ENCODE measurements at regions not wholly inside any gene's neighbourhood (a gene's known extent, or its start where the extent isn't known, plus 50 kb on each side); places are given as distances from the start of the nearest gene placed in this dataset.

- TF ChIP-seq, protein P1, sequence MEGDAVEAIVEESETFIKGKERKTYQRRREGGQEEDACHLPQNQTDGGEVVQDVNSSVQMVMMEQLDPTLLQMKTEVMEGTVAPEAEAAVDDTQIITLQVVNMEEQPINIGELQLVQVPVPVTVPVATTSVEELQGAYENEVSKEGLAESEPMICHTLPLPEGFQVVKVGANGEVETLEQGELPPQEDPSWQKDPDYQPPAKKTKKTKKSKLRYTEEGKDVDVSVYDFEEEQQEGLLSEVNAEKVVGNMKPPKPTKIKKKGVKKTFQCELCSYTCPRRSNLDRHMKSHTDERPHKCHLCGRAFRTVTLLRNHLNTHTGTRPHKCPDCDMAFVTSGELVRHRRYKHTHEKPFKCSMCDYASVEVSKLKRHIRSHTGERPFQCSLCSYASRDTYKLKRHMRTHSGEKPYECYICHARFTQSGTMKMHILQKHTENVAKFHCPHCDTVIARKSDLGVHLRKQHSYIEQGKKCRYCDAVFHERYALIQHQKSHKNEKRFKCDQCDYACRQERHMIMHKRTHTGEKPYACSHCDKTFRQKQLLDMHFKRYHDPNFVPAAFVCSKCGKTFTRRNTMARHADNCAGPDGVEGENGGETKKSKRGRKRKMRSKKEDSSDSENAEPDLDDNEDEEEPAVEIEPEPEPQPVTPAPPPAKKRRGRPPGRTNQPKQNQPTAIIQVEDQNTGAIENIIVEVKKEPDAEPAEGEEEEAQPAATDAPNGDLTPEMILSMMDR (conservative IDR thresholded peaks at IDR 0.05), result no peak
- H3K27ac ChIP-seq, result no peak overlapping the region
Observed at GRCh38 chr4:59646082-59646481, 1554.0 kb upstream of the ADGRL3 start.

DNA sequence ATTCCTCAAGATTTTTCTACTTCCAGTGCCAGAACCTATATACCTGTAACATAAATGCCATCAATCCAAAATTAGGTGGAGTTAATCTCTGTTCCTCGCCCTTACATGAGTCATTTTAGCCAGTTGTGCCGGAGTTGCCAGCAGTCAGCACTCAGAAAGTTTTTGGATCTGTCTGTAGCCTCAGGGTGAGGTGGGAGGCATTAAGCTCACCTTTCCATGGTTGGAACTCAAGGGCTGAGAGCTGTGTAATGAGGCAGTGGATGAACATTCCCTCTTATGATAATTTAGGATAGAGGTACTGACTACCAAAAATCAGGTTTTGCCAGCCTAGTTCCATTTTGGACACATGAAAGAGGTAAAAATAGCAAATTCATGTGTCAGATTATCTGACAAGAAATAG, 1553.1 kb upstream of the ADGRL3 start:
- H3K27ac ChIP-seq, result no peak overlapping the region
- TF ChIP-seq, protein P1 (conservative IDR thresholded peaks at IDR 0.05), result no peak

- no peak overlapping the region for H3K27ac ChIP-seq
- TF ChIP-seq, protein P1 (conservative IDR thresholded peaks at IDR 0.05), result no peak
Observed at GRCh38 chr4:59647500-59647899, 1552.6 kb upstream of the ADGRL3 start.

DNA sequence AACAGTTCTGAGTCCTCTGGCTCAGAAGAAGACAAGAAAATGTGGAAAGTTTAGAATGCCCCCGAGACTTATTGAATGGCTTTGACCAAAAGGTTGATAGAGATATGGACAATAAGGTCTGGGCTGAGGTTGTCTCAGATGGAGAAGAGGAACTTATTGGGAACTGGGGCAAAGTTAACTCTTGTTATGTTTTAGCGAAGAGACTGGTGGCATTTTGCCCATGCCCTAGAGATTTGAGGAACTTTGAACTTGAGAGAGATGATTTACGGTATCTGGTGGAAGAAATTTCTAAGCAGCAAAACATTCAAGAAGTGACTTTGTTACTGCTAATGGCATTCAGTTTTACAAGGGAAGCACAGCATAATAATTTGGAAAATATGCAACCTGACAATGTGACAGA, 1549.3 kb upstream of the ADGRL3 start:
- no peak overlapping the region for H3K27ac ChIP-seq
- TF ChIP-seq, protein P1 (conservative IDR thresholded peaks at IDR 0.05), result no peak

DNA sequence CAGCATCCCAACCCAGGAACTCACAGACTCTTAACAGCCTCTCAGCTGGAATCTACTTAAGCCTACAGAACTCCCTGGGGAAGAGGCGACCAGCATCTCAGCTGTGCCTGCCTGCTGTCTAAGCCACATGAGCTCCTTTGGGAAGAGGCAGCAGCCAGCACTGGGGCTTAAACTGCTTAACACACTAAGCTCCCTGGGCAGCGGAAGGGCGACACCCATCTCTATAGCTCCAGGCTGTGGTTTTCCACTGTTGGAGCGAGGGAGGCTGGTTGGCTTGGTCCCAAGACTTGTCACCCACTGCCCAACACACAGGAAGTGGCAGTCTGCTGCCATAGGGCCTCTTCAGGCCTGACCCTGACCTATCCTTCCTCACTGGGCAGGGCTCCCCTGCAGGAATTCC, 1544.1 kb upstream of the ADGRL3 start:
- TF ChIP-seq, protein P1 (conservative IDR thresholded peaks at IDR 0.05), result no peak
- no peak overlapping the region for H3K27ac ChIP-seq

DNA sequence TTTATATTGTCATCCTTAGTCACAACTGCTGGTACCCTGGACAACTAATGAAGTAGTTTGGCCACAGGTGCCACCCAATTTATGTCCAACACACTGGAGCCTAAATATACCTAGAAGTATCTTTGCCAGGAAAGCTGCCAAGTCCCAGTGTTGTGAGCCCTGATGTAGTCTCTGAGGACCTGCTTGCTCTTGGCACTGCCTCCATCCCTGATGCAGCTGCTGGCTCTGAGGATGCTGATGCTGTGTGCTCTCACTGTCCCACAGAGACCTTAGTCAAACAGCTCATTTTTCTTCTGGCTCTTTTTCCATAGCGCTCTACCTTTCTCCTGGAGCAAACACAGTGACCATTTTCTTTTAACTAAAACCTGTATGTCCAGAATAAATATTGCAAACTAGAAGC, 1535.4 kb upstream of the ADGRL3 start:
- H3K27ac ChIP-seq, result no peak overlapping the region
- TF ChIP-seq, protein P1 (conservative IDR thresholded peaks at IDR 0.05), result no peak

- TF ChIP-seq, protein P1 (conservative IDR thresholded peaks at IDR 0.05), result no peak
Observed at GRCh38 chr4:59666645-59667044, 1533.5 kb upstream of the ADGRL3 start.

DNA sequence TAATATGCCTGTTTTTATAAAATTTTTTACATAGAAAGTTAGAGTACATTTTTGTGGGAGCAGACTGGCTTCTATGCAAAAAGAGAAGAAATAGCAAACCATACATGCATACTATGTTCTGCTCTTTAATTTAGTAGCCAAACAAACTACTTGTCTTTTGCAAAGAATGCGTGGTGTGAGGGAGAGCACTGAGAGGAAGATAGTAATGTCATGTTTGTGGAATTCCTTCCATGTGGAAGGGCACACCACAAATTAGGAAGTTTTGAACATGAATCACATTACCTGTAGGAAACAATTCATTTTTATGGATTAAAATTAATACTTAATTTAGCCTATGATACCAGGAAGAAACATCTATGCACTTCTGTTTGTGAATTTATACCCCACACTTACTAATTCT, 1529.1 kb upstream of the ADGRL3 start:
- TF ChIP-seq, protein P1 (conservative IDR thresholded peaks at IDR 0.05), result no peak
- no peak overlapping the region for H3K27ac ChIP-seq

More at GRCh38 chr4:59666645-59667044, 1533.5 kb upstream of the ADGRL3 start:
- H3K27ac ChIP-seq, result no peak overlapping the region
